Endothelial cell of umbilical vein (primary cell): ENCODE measurements at regions not wholly inside any gene's neighbourhood (a gene's known extent, or its start where the extent isn't known, plus 50 kb on each side); places are given as distances from the start of the nearest gene placed in this dataset.

Experiments
- BruUV-seq: library from RNA; stranded (reverse); fragments of 400-500 nt; replicated peaks from 2 replicates; lab custom pipeline; 2021; lab: Mats Ljungman, UMichigan
- CTCF ChIA-PET: fragments of 300-600, 350-600 bp; sonication (Branson Sonifier 250); formaldehyde crosslinking; loops from one replicate; lab custom pipeline; 2021; ENCODE audit warnings: antibody characterized with exemption, inconsistent platforms; lab: Charles Lee
- POLR2A ChIA-PET: fragments of 300-600, 350-600 bp; sonication (Branson Sonifier 250); formaldehyde crosslinking; loops from one replicate; lab custom pipeline; 2021; ENCODE audit warnings: antibody characterized with exemption, inconsistent platforms; lab: Charles Lee
- DNase-seq: peaks from one replicate; pipeline ENCODE4 v3.0.0-alpha.2; 2011; ENCODE audit warnings: low read depth, low spot score
- FAIRE-seq: peaks from 2 replicates; lab custom pipeline; 2011; peaks lifted over from hg19 to GRCh38; lab: Jason Lieb, UNC
- H2AFZ ChIP-seq: 2 replicates; pipeline ENCODE4 v1.6.0; 2012; ENCODE audit warnings: low read depth, low read length, control low read depth, inconsistent platforms
- H3K27ac ChIP-seq: 2 replicates; pipeline ENCODE4 v1.5.1; 2011; ENCODE audit warnings: low read depth, mild to moderate bottlenecking, control low read depth, low read length, moderate library complexity; ENCODE audit not compliant: insufficient read depth
- H3K27me3 ChIP-seq, 2 experiments: 2 replicates each; pipeline versions ENCODE4 v1.6.0 to v1.6.1; 2011; ENCODE audit warnings: low read length in 2 of 2, mixed read lengths in 1 of 2; ENCODE audit not compliant: control insufficient read depth in 2 of 2, insufficient read depth in 2 of 2
- H3K36me3 ChIP-seq, 2 experiments: 2 replicates in 1 of 2; 3 replicates in 1 of 2; pipeline ENCODE4 v1.5.1; 2011; ENCODE audit warnings: low read length in 2 of 2, mild to moderate bottlenecking in 1 of 2, moderate library complexity in 1 of 2; ENCODE audit not compliant: control insufficient read depth in 2 of 2, insufficient read depth in 2 of 2; ENCODE audit errors: extremely low read depth in 1 of 2
- H3K4me1 ChIP-seq: 3 replicates; pipeline ENCODE4 v1.5.1; 2011; ENCODE audit warnings: mild to moderate bottlenecking, low read length; ENCODE audit not compliant: control insufficient read depth, insufficient read depth; ENCODE audit errors: extremely low read depth
- H3K4me2 ChIP-seq: 2 replicates; pipeline ENCODE4 v1.6.1; 2011; ENCODE audit warnings: low read length, control low read depth, mixed read lengths; ENCODE audit not compliant: insufficient read depth
- H3K4me3 ChIP-seq, 3 experiments: fragments of 200-600 bp in 1 of 3; sonication (generic), shearing (Covaris generic) in 1 of 3; replicated peaks in 1 of 3; 2 replicates each; pipeline ENCODE4 v1.5.1; 2011 to 2016; ENCODE audit warnings: control low read depth in 3 of 3, low read length in 3 of 3, mild to moderate bottlenecking in 2 of 3, inconsistent platforms in 1 of 3, low read depth in 1 of 3, moderate library complexity in 1 of 3; ENCODE audit not compliant: insufficient read depth in 1 of 3
- H3K79me2 ChIP-seq: 2 replicates; pipeline ENCODE4 v1.6.0; 2012; ENCODE audit warnings: low read length, inconsistent platforms; ENCODE audit not compliant: control insufficient read depth, insufficient read depth
- H3K9ac ChIP-seq: replicated peaks from 2 replicates; pipeline ENCODE3; 2011; ENCODE audit warnings: low read length, control low read depth; ENCODE audit not compliant: insufficient read depth; ENCODE audit errors: extremely low read depth
- H3K9me1 ChIP-seq: replicated peaks from 3 replicates; pipeline ENCODE4 v1.6.0; 2011; ENCODE audit warnings: mild to moderate bottlenecking, low read length; ENCODE audit not compliant: control insufficient read depth, insufficient read depth; ENCODE audit errors: extremely low read depth
- H3K9me3 ChIP-seq: replicated peaks from 2 replicates; pipeline ENCODE4 v1.5.1; 2012; ENCODE audit warnings: low read length, inconsistent platforms; ENCODE audit not compliant: control insufficient read depth, insufficient read depth
- H4K20me1 ChIP-seq: replicated peaks from 2 replicates; pipeline ENCODE3; 2011; ENCODE audit warnings: mild to moderate bottlenecking, low read length; ENCODE audit not compliant: control insufficient read depth, insufficient read depth; ENCODE audit errors: extremely low read depth
- CTCF ChIP-seq, 2 donors: IDR thresholded peaks; 1 replicate in 1 of 2; 2 replicates in 1 of 2; pipeline ENCODE4 v1.5.1; 2011; ENCODE audit warnings: low read length in 2 of 2, mild to moderate bottlenecking in 2 of 2, moderate library complexity in 2 of 2, control low read depth in 1 of 2, inconsistent platforms in 1 of 2, low read depth in 1 of 2; ENCODE audit not compliant: insufficient read depth in 1 of 2; ENCODE audit errors: extremely low read depth in 1 of 2
- EZH2 ChIP-seq: IDR thresholded peaks from 2 replicates; pipeline ENCODE4 v1.6.1; 2012; ENCODE audit warnings: borderline replicate concordance, low read depth, mild to moderate bottlenecking, moderate library complexity, low read length, inconsistent platforms; ENCODE audit not compliant: severe bottlenecking
- FOS ChIP-seq: IDR thresholded peaks from 2 replicates; pipeline ENCODE4 v1.6.1; 2011; ENCODE audit warnings: mild to moderate bottlenecking, low read length, moderate library complexity, borderline replicate concordance; ENCODE audit not compliant: insufficient read depth
- GATA2 ChIP-seq: IDR thresholded peaks from 2 replicates; pipeline ENCODE4 v1.7.0; 2011; ENCODE audit warnings: low read depth, mild to moderate bottlenecking, moderate library complexity, mixed read lengths, low read length; ENCODE audit not compliant: insufficient read length, insufficient read depth
- JUN ChIP-seq: IDR thresholded peaks from 2 replicates; pipeline ENCODE4 v1.6.1; 2011; ENCODE audit warnings: borderline replicate concordance, low read depth; ENCODE audit not compliant: insufficient read length, insufficient read depth
- MAX ChIP-seq: IDR thresholded peaks from 2 replicates; pipeline ENCODE4 v1.6.1; 2011; ENCODE audit not compliant: insufficient read depth, insufficient read length
- MYC ChIP-seq: IDR thresholded peaks from one replicate; pipeline ENCODE4 v1.6.1; 2011; ENCODE audit warnings: mild to moderate bottlenecking, low read depth, low read length
- POLR2A ChIP-seq: IDR thresholded peaks from 2 replicates; pipeline ENCODE4 v1.6.1; 2012; ENCODE audit warnings: low read depth, mild to moderate bottlenecking, control low read depth, low read length
- POLR2AphosphoS5 ChIP-seq: IDR thresholded peaks from 2 replicates; pipeline ENCODE4 v1.6.1; 2012; ENCODE audit warnings: low read depth, mild to moderate bottlenecking, control low read depth, low read length, moderate library complexity; ENCODE audit not compliant: insufficient read depth
- dilution Hi-C: fragments of 300-500 bp; cut with MboI; formaldehyde crosslinking; loops from one replicate; pipeline ENCODE4 v1.15.0; 2019; ENCODE audit warnings: low sequenced_read_pairs; ENCODE audit not compliant: extremely low pct_ligation_motif_present
- intact Hi-C: fragments of 100-400 bp; cut with micrococcal nuclease; formaldehyde crosslinking; loops from one replicate; pipeline ENCODE4 v1.10.0; 2022

- Histone ChIP-seq H3K4me1 (no peaks in the 10 kb centered on the region), H3K9ac (no peak overlapping the region), H3K27me3 (no peaks in the 10 kb centered on the region), H3K9me3 (peaks cover 14% of the 10 kb centered on the region), H3K4me2 (no peak overlapping the region), H4K20me1 (no peaks in the 10 kb centered on the region), H3K79me2 (no peaks in the 10 kb centered on the region), H2AFZ (no peak overlapping the region), H3K27ac (no peak overlapping the region), H3K4me3 (no peak overlapping the region), H3K36me3 (no peaks in the 10 kb centered on the region), H3K9me1 (no peaks in the 10 kb centered on the region)
- dilution Hi-C loops: no loop called here
- no peak for TF ChIP-seq MYC
- no peak for FAIRE-seq
- intact Hi-C loops: no loop called here
- CTCF ChIA-PET: no interaction called here
- POLR2A ChIA-PET: no interaction called here
- no TSS peak for BruUV-seq
- no peak for DNase-seq
Observed at GRCh38 chr22:48403521-48404403, 1423.9 kb downstream of the BRD1 start.

GRCh38 chr22:48402591-48403031 is 1425.1 kb downstream of the BRD1 start:
- H3K36me3 ChIP-seq: no peaks in the 10 kb centered on the region
- no peak overlapping the region for H3K27ac ChIP-seq
- no TSS peak for BruUV-seq
- FAIRE-seq (no peak), DNase-seq (no peak)
- no peaks in the 10 kb centered on the region for H4K20me1 ChIP-seq
- no peak overlapping the region for H3K9ac ChIP-seq
- H3K27me3 ChIP-seq: no peaks in the 10 kb centered on the region
- TF ChIP-seq GATA2: no peak
- no peak for TF ChIP-seq POLR2AphosphoS5
- TF ChIP-seq JUN: no peak
- no peak for TF ChIP-seq CTCF (IDR thresholded peaks at IDR 0.05; ENCODE audit: extremely low read depth in 1 of 2, insufficient read depth in 1 of 2, low read depth in 1 of 2, low read length in 2 of 2)
- TF ChIP-seq FOS: no peak
- no peak for TF ChIP-seq EZH2
- TF ChIP-seq MAX: no peak
- no peak for TF ChIP-seq POLR2A
- no peak for TF ChIP-seq MYC
- H3K4me1 ChIP-seq: no peaks in the 10 kb centered on the region
- peaks cover 11% of the 10 kb centered on the region for H3K9me3 ChIP-seq
- intact Hi-C loops: no loop called here
- H3K79me2 ChIP-seq: no peaks in the 10 kb centered on the region
- POLR2A ChIA-PET: no interaction called here
- H3K9me1 ChIP-seq: no peaks in the 10 kb centered on the region
- CTCF ChIA-PET: no interaction called here
- no peak overlapping the region for H3K4me3 ChIP-seq
- H3K4me2 ChIP-seq: no peak overlapping the region
- dilution Hi-C loops: no loop called here
- H2AFZ ChIP-seq: no peak overlapping the region
